Bronchial epithelial cell (primary cell): ENCODE measurements at regions not wholly inside any gene's neighbourhood (a gene's known extent, or its start where the extent isn't known, plus 50 kb on each side); places are given as distances from the start of the nearest gene placed in this dataset.

Source experiments
- DNase-seq: peaks from one replicate; pipeline ENCODE4 v3.0.0-alpha.2; 2010; ENCODE audit warnings: low read depth
- FAIRE-seq: peaks from 2 replicates; lab custom pipeline; 2011; peaks lifted over from hg19 to GRCh38; lab: Jason Lieb, UNC
- H3K27me3 ChIP-seq: 2 replicates; pipeline ENCODE4 v1.5.1; 2011; ENCODE audit warnings: low read length; ENCODE audit not compliant: control insufficient read depth, insufficient read depth
- H3K36me3 ChIP-seq: 2 replicates; pipeline ENCODE4 v1.5.1; 2011; ENCODE audit warnings: low read length; ENCODE audit not compliant: control insufficient read depth, insufficient read depth
- H3K4me3 ChIP-seq: 2 replicates; pipeline ENCODE4 v1.5.1; 2011; ENCODE audit warnings: mild to moderate bottlenecking, low read depth, low read length, control low read depth
- CTCF ChIP-seq: IDR thresholded peaks from 2 replicates; pipeline ENCODE4 v1.5.1; 2011; ENCODE audit warnings: mild to moderate bottlenecking, moderate library complexity, low read length, control low read depth, inconsistent platforms; ENCODE audit not compliant: insufficient read depth, severe bottlenecking

- H3K36me3 ChIP-seq: no peaks in the 10 kb centered on the region
- FAIRE-seq (no peak), DNase-seq (no peak)
- TF ChIP-seq CTCF: no peak
- H3K4me3 ChIP-seq: no peak overlapping the region
- H3K27me3 ChIP-seq: no peaks in the 10 kb centered on the region
These were observed 1066.1 kb downstream of the FLRT2 start for GRCh38 chr14:86596024-86596423.

GRCh38 chr14:86575141-86575540, 1045.2 kb downstream of the FLRT2 start:
- TF ChIP-seq CTCF: no peak
- Histone ChIP-seq H3K4me3 (no peak overlapping the region), H3K36me3 (no peaks in the 10 kb centered on the region), H3K27me3 (no peaks in the 10 kb centered on the region)
- DNase-seq (no peak), FAIRE-seq (no peak)

GRCh38 chr14:86574778-86575129, 1044.8 kb downstream of the FLRT2 start:
- TF ChIP-seq CTCF: no peak
- FAIRE-seq: no peak
- no peaks in the 10 kb centered on the region for H3K36me3 ChIP-seq
- H3K27me3 ChIP-seq: no peaks in the 10 kb centered on the region
- no peak overlapping the region for H3K4me3 ChIP-seq
- no peak for DNase-seq

DNA sequence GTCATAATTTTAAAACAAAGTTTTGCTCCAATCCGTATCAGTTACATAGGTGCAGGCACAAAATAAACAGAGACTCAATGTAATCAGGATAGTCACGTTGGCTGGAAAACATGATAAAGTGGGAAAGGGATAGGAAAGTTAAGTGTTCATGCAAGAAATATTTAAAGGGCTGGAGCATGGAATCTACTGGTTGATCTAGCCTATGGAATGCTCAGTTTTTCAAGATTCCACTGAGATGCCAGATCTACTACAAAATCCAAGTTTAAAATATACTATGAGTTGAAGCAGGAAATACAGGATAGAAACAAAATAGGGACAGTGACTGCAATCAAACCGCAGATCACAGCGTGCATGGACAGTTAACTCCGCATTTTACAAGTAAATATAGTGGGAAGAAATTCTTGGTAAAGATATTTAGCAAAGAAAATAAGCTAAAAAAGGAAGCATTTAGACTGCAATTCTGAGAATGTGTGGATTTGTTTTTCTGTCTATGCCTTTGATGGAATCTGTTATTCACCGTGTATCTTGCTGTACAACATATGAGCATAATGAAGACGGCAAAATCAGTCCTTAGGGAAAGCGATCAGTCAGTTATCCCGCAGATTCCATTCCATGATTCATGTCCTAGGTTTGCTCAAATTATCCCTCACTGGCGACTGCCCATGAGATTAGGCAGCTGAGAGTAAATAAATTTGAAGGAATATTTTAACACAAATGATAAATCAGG, 1044.3 kb downstream of the FLRT2 start:
- TF ChIP-seq CTCF: no peak
- no peak for DNase-seq
- FAIRE-seq: no peak

GRCh38 chr14:86570371-86570770, 1040.4 kb downstream of the FLRT2 start:
- no peak for TF ChIP-seq CTCF
- Histone ChIP-seq H3K27me3 (no peaks in the 10 kb centered on the region), H3K4me3 (no peak overlapping the region), H3K36me3 (no peaks in the 10 kb centered on the region)
- FAIRE-seq (no peak), DNase-seq (no peak)

More for the DNA sequence above, 1044.3 kb downstream of the FLRT2 start:
- no peaks in the 10 kb centered on the region for H3K36me3 ChIP-seq
- H3K4me3 ChIP-seq: no peak overlapping the region
- no peaks in the 10 kb centered on the region for H3K27me3 ChIP-seq

DNA sequence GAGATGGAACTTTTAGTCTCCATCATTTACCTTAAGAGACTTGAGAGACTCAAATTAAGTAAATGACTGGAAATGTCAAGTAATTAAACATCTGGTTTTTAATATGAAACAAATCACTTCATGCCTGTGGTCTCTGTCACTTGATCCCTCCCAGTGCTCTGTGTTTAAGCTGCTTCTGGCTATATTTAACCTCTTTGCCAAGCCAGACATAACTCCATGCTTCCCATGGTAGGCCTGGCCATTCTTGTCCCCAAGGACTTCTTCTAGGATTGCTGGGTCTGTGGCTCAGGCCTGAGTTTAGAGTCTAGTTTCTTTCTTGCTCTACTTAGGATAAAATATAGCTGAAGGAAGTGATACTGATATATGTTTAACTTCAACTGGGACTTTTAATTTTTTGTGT, 1013.6 kb downstream of the FLRT2 start:
- Histone ChIP-seq H3K36me3 (no peaks in the 10 kb centered on the region), H3K27me3 (no peaks in the 10 kb centered on the region), H3K4me3 (no peak overlapping the region)
- DNase-seq (no peak), FAIRE-seq (no peak)
- no peak for TF ChIP-seq CTCF
